Nucleus accumbens (tissue), 56 donors: ENCODE measurements at regions not wholly inside any gene's neighbourhood (a gene's known extent, or its start where the extent isn't known, plus 50 kb on each side); places are given as distances from the start of the nearest gene placed in this dataset.
"Not testable (repeated sequence)": the region's sequence is repeated elsewhere in the genome, so short reads cannot be mapped to it uniquely, and the experiment has no call there.

ENCODE experiments used
- DNase-seq, 56 donors: peaks; one replicate each; lab custom pipeline; 2025; lab: John Stamatoyannopoulos, UW

DNA sequence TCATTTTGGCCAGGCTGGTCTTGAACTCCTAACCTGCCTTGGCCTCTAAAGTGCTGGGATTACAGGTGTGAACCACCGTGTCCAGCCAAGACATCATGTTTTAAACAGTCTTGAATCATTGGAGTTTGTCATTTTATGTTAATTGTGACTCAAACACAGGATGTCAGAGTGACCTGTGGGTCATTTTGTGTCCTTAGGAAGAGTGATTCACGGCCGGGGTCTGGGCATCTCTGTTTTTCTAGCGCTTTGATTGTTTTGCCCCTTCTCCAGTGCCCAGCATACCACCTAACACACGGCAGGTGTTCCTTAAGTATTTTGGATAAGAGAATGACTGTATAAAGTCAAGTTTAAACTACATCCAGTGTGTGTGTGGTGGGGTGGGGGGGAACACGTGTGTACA, 183.7 kb upstream of the KLF6 start:
- no peak for DNase-seq

GRCh38 chr10:3964516-3964915, 179.5 kb upstream of the KLF6 start:
- no peak for DNase-seq

GRCh38 chr10:3963191-3963673, 178.2 kb upstream of the KLF6 start:
- no peak for DNase-seq

GRCh38 chr10:3961082-3961481, 176.1 kb upstream of the KLF6 start:
- DNase-seq: no peak

DNA sequence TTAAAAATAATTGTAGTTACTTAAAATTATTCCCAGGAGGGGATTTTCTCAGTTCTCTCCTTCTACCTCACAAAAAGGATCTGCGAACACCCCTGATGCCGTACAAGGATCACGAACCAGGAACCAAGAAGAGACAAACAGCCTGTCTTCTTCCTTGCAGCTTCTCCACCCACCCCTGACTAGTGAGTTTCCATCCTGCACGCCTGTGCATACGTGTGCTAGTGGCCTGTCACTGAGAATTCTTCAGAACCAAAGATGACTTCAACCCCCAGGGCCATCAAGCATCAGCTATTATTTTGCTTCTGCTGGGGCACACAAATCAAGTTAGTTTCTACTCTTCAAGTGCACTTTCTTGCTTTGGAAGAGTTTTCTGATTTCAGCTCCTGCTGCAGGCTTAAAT, 175.5 kb upstream of the KLF6 start:
- DNase-seq: no peak

DNA sequence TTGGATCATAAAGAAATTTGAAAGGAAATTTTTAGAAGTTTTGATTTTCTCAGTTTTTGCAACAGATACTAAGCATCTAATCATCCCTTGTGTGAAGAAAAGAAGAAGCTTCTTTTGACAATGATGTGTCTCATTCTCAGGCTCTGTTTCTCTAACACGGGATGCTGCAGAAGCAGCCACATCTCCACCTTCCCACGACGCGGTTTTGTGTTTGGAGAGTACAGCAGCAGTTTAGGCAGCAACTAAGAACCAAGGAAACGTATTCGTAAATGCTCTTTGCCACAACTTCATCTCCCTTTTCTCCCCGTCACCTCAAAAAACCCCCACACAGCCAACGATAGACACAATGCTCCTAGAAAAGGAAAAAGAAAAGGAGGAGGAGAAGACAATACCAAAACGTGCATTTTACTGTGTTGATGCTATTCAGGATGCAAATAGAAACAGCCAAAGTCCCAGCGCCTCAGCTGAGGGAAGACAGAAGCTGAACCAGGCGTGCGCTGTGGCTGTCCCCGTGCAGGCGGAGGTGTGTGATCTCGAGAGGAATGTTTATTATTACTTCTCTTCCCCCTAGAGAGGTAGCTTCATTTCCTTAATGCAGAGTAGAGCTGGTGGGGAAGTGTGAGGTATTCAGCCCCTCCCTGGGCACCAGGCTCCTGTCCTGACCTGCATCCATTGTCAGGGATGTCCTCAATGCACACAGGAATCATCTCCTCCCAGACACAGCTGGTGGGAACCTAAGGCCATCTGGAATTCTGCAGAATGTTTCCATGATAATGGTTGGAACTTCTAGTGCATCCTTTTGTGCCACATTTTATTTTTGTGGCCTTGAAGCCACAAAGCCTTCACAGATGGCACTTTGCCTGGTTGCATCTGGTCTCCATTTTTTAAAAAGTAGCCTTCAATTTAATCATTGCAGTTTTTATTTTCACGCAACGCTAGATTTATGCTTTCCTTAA, 174.6 kb upstream of the KLF6 start:
- no peak for DNase-seq

- no peak for DNase-seq
Observed at GRCh38 chr10:3958472-3958996, 173.5 kb upstream of the KLF6 start.

- DNase-seq: no peak
Observed at GRCh38 chr10:3955955-3956617, 171.1 kb upstream of the KLF6 start.

- no peak for DNase-seq
Observed at GRCh38 chr10:3955493-3955892, 170.5 kb upstream of the KLF6 start.

DNA sequence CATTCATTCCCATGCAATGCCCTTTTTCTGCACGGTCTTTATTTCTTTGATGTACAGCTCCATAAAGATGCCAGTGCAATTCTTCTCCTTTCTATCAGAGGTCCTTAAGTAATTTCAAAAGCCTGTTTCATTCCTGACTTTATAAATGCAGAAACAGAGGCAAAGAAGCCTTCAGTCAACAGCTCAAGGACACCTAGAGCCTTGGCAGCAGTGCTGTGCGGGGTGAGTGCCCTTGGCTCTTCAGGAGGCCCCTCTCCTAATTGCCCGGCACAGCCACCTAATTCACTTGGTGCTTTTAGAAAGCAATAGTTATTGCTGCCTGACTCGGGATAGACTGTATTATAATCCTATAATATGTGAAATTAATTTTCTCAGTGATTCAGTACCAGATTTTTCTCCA, 169.6 kb upstream of the KLF6 start:
- DNase-seq: no peak

- not testable (repeated sequence) for DNase-seq
Observed at GRCh38 chr10:3954007-3954406, 169.0 kb upstream of the KLF6 start.

DNA sequence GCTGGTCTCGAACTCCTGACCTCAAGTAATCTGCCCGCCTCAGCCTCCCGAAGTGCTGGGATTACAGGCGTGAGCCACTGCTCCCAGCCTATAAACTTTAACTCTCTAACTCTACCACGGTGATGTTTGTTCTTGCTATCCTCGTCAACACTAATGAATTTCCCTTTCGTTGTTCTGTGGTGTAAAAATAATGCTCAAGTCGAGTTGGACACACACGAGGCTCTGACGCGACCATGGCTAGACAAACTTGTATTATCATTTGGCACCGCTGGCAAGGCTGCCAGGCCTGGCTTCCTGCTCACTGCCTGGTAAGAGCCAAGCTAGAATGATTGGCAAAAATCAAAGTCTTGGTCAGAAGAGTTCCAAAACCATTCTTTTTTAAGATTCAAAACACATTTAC, 167.0 kb upstream of the KLF6 start:
- peak in 1 of 56 donors; percentile 18 for DNase-seq

GRCh38 chr10:3950676-3951275, 165.8 kb upstream of the KLF6 start:
- DNase-seq: no peak

DNA sequence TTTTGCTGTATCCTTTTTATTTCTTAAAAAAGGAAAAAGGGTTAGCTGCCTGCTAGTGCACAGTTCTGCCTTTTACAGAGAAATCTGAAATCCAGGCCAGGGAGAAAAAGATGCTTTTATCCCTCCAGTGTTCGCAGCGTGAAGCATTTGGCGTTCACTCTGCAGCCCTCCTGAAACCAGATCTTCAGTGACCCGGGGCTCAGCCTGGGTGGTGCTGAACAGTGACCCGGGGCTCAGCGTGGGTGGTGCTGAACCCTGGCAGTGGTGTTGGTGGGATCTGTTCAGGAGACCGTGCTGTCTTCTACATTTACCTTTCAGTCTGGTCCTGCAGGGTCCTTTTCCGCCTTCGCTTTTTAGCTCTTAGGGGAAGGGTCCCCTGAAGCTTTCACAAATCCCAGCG, 164.7 kb upstream of the KLF6 start:
- no peak for DNase-seq

GRCh38 chr10:3948843-3949242, 163.8 kb upstream of the KLF6 start:
- no peak for DNase-seq

GRCh38 chr10:3946234-3947229, 161.5 kb upstream of the KLF6 start:
- no peak for DNase-seq

DNA sequence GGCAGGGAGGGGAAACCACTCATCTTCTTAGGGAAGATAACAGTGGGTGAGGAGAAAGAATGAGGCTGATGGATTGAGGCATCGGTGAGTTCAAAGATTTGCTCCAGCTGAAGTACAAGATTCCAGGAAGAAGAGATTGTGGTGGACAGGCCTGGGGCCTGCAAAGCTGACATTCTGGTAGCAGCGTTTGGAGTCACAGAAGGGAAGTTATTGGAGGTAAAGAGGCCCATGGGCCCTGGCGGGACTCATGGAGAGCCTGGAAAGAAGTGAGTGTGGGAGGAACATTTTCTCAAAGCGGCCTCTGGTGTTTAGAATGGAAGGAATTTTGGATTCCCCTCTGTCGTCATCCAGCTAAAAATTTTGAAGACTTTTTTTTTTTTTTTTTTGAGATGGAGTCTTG, 160.0 kb upstream of the KLF6 start:
- no peak for DNase-seq

- DNase-seq: no peak
Observed at GRCh38 chr10:3944591-3944990, 159.6 kb upstream of the KLF6 start.

- no peak for DNase-seq
Observed at GRCh38 chr10:3943695-3944257, 158.8 kb upstream of the KLF6 start.
